ENCODE measurements at regions not wholly inside any gene's neighbourhood (a gene's known extent, or its start where the extent isn't known, plus 50 kb on each side); places are given as distances from the start of the nearest gene placed in this dataset.
A peak's percentile ranks its signal among the peaks of the same experiment; 100 is the strongest.
"Not testable (repeated sequence)": the region's sequence is repeated elsewhere in the genome, so short reads cannot be mapped to it uniquely, and the experiment has no call there.

DNA sequence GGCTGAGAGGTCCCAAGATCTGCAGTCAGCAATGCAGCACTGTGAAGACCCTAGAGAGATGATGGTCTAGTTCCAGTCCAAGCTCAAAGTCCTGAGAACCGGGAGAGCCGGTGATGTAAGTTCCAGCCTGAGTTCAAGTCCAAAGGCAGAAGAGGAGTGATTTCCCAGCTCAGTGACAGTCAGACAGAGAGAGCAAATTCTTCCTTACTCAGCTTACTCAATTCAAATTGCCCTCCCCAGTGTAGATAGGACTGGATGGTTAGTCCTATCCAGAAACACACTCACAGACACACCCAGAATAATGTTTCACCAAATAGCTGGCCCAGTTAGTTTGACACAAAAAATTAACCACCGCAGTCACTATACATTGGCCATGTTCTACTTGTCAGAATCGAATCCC is 185.5 kb upstream of the MYO3A start:
- Mint-ChIP-seq H3K27ac (ENCODE audit: unreplicated experiment) (no peak overlapping the region), H3K9me3 (ENCODE audit: unreplicated experiment) (no peaks in the 10 kb centered on the region), H3K4me1 (ENCODE audit: low read depth, unreplicated experiment) (no peaks in the 10 kb centered on the region), H3K36me3 (ENCODE audit: unreplicated experiment) (no peaks in the 10 kb centered on the region), H3K4me3 (ENCODE audit: unreplicated experiment) (no peak overlapping the region), H3K27me3 (ENCODE audit: unreplicated experiment) (no peaks in the 10 kb centered on the region)
- DNase-seq, result no peak
- TF ChIP-seq, protein P1, sequence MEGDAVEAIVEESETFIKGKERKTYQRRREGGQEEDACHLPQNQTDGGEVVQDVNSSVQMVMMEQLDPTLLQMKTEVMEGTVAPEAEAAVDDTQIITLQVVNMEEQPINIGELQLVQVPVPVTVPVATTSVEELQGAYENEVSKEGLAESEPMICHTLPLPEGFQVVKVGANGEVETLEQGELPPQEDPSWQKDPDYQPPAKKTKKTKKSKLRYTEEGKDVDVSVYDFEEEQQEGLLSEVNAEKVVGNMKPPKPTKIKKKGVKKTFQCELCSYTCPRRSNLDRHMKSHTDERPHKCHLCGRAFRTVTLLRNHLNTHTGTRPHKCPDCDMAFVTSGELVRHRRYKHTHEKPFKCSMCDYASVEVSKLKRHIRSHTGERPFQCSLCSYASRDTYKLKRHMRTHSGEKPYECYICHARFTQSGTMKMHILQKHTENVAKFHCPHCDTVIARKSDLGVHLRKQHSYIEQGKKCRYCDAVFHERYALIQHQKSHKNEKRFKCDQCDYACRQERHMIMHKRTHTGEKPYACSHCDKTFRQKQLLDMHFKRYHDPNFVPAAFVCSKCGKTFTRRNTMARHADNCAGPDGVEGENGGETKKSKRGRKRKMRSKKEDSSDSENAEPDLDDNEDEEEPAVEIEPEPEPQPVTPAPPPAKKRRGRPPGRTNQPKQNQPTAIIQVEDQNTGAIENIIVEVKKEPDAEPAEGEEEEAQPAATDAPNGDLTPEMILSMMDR (IDR thresholded peaks at IDR 0.05; ENCODE audit: partially characterized antibody, unreplicated experiment), result no peak

DNA sequence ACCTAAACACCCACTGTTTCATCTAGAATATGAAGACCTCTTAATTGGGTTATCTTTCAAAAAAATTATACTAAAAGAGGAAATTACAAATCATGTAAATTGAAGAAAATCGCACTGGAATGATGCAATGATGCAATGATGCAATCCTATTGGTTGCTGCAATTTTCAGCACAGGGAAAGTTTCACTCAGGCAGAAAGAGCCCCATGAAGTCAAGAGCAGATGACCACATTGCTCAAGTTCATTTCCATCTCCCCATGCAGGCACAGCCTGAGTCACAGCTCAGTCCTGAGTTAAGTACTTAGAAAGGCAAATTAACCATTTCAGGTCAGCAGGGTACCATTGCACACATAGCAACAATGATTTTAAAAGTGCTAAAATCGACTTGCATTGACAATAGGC is 180.3 kb upstream of the MYO3A start:
- no peak for DNase-seq
- Mint-ChIP-seq H3K4me1 (ENCODE audit: low read depth, unreplicated experiment) (no peaks in the 10 kb centered on the region), H3K36me3 (ENCODE audit: unreplicated experiment) (no peaks in the 10 kb centered on the region), H3K4me3 (ENCODE audit: unreplicated experiment) (no peak overlapping the region), H3K27me3 (ENCODE audit: unreplicated experiment) (no peaks in the 10 kb centered on the region), H3K27ac (ENCODE audit: unreplicated experiment) (no peak overlapping the region), H3K9me3 (ENCODE audit: unreplicated experiment) (no peaks in the 10 kb centered on the region)
- TF ChIP-seq, protein P1 (IDR thresholded peaks at IDR 0.05; ENCODE audit: partially characterized antibody, unreplicated experiment), result no peak

DNA sequence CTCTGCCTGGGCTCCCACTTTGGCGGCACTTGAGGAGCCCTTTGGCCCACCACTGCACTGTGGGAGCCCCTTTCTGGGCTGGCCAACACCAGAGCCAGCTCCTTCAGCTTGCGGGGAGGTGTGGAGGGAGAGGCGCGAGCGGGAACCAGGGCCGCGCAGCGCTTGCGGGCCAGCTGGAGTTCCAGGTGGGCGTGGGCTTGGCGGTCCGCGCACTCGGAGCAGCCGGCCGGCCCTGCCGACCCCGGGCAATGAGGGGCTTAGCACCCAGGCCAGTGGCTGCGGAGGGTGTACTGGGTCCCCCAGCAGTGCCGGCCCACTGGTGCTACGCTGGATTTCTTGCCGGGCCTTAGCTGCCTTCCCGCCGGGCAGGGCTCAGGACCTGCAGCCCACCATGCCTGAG is 178.2 kb upstream of the MYO3A start:
- H3K27me3 Mint-ChIP-seq (ENCODE audit: unreplicated experiment); DNase-seq; H3K4me1 Mint-ChIP-seq (ENCODE audit: low read depth, unreplicated experiment); H3K36me3 Mint-ChIP-seq (ENCODE audit: unreplicated experiment); H3K27ac Mint-ChIP-seq (ENCODE audit: unreplicated experiment); H3K9me3 Mint-ChIP-seq (ENCODE audit: unreplicated experiment); H3K4me3 Mint-ChIP-seq (ENCODE audit: unreplicated experiment): not testable (repeated sequence)

GRCh38 chr10:25756784-25757183 is 177.2 kb upstream of the MYO3A start:
- H3K27ac Mint-ChIP-seq (ENCODE audit: unreplicated experiment), result no peak overlapping the region
- no peaks in the 10 kb centered on the region for H3K9me3 Mint-ChIP-seq (ENCODE audit: unreplicated experiment)
- no peaks in the 10 kb centered on the region for H3K4me1 Mint-ChIP-seq (ENCODE audit: low read depth, unreplicated experiment)
- TF ChIP-seq, protein P1 (IDR thresholded peaks at IDR 0.05; ENCODE audit: partially characterized antibody, unreplicated experiment), result no peak
- no peaks in the 10 kb centered on the region for H3K36me3 Mint-ChIP-seq (ENCODE audit: unreplicated experiment)
- no peak for DNase-seq
- H3K27me3 Mint-ChIP-seq (ENCODE audit: unreplicated experiment), result no peaks in the 10 kb centered on the region
- H3K4me3 Mint-ChIP-seq (ENCODE audit: unreplicated experiment), result no peak overlapping the region

DNA sequence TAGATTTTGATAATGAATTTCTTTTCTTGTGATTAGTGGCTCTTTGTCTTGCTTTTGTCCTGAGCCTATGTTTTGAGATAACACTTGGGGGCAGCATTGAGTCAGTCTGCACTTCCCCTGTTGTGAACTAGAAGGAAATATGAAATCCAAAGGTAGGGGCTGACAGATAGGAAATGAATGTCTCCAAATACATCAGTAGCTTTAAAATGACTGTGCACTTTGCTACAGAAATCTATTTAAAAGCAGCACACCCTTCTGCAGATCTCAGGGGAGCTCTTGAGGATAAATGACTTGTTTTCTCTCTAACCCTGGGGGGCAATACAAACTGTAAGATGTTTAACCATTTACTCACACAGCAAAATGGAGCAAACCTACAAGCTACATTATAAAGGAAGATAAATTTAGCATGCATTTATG is 176.0 kb upstream of the MYO3A start:
- no peaks in the 10 kb centered on the region for H3K9me3 Mint-ChIP-seq (ENCODE audit: unreplicated experiment)
- H3K36me3 Mint-ChIP-seq (ENCODE audit: unreplicated experiment), result no peaks in the 10 kb centered on the region
- no peak overlapping the region for H3K27ac Mint-ChIP-seq (ENCODE audit: unreplicated experiment)
- H3K4me3 Mint-ChIP-seq (ENCODE audit: unreplicated experiment), result no peak overlapping the region
- DNase-seq, result peak; percentile 24
- TF ChIP-seq, protein P1 (IDR thresholded peaks at IDR 0.05; ENCODE audit: partially characterized antibody, unreplicated experiment), result peak; percentile 65
- H3K27me3 Mint-ChIP-seq (ENCODE audit: unreplicated experiment), result no peaks in the 10 kb centered on the region
- no peaks in the 10 kb centered on the region for H3K4me1 Mint-ChIP-seq (ENCODE audit: low read depth, unreplicated experiment)

- Mint-ChIP-seq H3K9me3 (ENCODE audit: unreplicated experiment) (no peaks in the 10 kb centered on the region), H3K4me3 (ENCODE audit: unreplicated experiment) (no peak overlapping the region), H3K36me3 (ENCODE audit: unreplicated experiment) (peaks cover 4% of the 10 kb centered on the region), H3K27ac (ENCODE audit: unreplicated experiment) (no peak overlapping the region), H3K4me1 (ENCODE audit: low read depth, unreplicated experiment) (no peaks in the 10 kb centered on the region), H3K27me3 (ENCODE audit: unreplicated experiment) (no peaks in the 10 kb centered on the region)
- no peak for DNase-seq
- TF ChIP-seq, protein P1 (IDR thresholded peaks at IDR 0.05; ENCODE audit: partially characterized antibody, unreplicated experiment), result no peak
Measured at GRCh38 chr10:25758511-25758910, 175.5 kb upstream of the MYO3A start.

Data from glutamatergic neuron (in vitro differentiated cells).